ENCODE measurements at regions not wholly inside any gene's neighbourhood (a gene's known extent, or its start where the extent isn't known, plus 50 kb on each side); places are given as distances from the start of the nearest gene placed in this dataset.
A peak's percentile ranks its signal among the peaks of the same experiment; 100 is the strongest.

DNA sequence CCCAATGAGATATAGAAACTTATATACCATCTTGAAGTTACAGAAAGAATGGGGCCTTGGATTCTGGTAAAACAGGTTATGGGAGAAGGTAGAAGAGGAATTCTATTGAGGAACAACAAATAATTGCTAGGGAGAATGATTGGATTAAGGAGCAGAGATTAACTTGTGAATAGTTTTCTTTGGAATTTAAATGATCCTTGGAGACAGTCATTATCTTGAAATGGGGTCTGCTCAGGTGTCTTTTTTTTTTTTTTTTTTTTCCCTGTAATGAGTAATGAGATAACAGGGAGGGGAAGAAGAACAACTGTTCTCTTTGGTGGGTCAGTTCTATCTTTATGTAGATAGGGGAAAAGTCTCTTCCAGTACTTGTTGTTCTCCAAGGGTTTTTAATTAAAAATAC, 1406.0 kb downstream of the RPA4 start (continued):
- TF ChIP-seq ZNF219 (CRISPR knock-in tag; IDR thresholded peaks at IDR 0.05; ENCODE audit: borderline replicate concordance), result no peak
- TF ChIP-seq, protein P1, sequence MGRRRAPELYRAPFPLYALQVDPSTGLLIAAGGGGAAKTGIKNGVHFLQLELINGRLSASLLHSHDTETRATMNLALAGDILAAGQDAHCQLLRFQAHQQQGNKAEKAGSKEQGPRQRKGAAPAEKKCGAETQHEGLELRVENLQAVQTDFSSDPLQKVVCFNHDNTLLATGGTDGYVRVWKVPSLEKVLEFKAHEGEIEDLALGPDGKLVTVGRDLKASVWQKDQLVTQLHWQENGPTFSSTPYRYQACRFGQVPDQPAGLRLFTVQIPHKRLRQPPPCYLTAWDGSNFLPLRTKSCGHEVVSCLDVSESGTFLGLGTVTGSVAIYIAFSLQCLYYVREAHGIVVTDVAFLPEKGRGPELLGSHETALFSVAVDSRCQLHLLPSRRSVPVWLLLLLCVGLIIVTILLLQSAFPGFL (CRISPR knock-in tag; IDR thresholded peaks at IDR 0.05; ENCODE audit: borderline replicate concordance), result no peak

DNA sequence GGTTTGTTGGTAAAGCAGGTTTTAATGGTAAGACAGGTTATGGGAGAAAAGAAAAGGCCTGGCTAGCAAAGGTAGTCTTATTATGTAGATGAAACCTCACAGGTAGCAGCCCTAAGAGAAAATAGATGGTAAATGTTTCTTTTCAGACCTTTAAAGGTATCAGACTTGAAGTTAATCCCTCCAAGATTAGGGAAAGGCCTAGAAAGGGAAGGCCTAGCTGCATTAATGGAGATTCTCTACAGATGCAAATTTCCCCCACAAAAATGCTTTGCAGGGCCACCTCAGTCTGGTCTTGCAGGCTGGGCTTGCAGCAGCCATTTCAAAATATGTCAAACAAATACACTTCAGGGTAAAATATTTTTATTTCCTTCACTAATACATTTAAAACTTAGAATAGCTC, 1410.6 kb downstream of the RPA4 start:
- ATAC-seq (peak; percentile 63), DNase-seq (ENCODE audit: low spot score) (no peak)
- Mint-ChIP-seq H3K27me3 (ENCODE audit: low read depth) (no peaks in the 10 kb centered on the region), H3K9me3 (no peaks in the 10 kb centered on the region; the same call in 1 of the 2 replicates), H3K4me1 (peaks cover 56% of the 10 kb centered on the region), H3K4me3 (no peak overlapping the region), H3K27ac (peak overlapping the region; percentile 90), H3K36me3 (peaks cover 4% of the 10 kb centered on the region; the same call in 1 of the 2 replicates)
- CTCF ChIA-PET, result no interaction called here
- POLR2A ChIA-PET, result no interaction called here
- TF ChIP-seq NR3C1 (CRISPR knock-in tag; conservative IDR thresholded peaks at IDR 0.05; ENCODE audit: low read depth) (no peak), SMAD3 (CRISPR knock-in tag; IDR thresholded peaks at IDR 0.05; ENCODE audit: borderline replicate concordance) (no peak), NR1H2 (CRISPR knock-in tag; IDR thresholded peaks at IDR 0.05) (no peak), NFE2L1 (CRISPR knock-in tag; IDR thresholded peaks at IDR 0.05) (no peak), TEAD1 (CRISPR knock-in tag; IDR thresholded peaks at IDR 0.05) (no peak), TP53 (CRISPR knock-in tag; IDR thresholded peaks at IDR 0.05) (no peak), ZNF219 (CRISPR knock-in tag; IDR thresholded peaks at IDR 0.05; ENCODE audit: borderline replicate concordance) (no peak), ZNF423 (CRISPR knock-in tag; IDR thresholded peaks at IDR 0.05) (no peak), CREM (CRISPR knock-in tag; IDR thresholded peaks at IDR 0.05) (no peak)
- TF ChIP-seq, protein P2, sequence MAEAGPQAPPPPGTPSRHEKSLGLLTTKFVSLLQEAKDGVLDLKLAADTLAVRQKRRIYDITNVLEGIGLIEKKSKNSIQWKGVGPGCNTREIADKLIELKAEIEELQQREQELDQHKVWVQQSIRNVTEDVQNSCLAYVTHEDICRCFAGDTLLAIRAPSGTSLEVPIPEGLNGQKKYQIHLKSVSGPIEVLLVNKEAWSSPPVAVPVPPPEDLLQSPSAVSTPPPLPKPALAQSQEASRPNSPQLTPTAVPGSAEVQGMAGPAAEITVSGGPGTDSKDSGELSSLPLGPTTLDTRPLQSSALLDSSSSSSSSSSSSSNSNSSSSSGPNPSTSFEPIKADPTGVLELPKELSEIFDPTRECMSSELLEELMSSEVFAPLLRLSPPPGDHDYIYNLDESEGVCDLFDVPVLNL (CRISPR knock-in tag; IDR thresholded peaks at IDR 0.05; ENCODE audit: borderline replicate concordance, low read depth), result no peak

DNA sequence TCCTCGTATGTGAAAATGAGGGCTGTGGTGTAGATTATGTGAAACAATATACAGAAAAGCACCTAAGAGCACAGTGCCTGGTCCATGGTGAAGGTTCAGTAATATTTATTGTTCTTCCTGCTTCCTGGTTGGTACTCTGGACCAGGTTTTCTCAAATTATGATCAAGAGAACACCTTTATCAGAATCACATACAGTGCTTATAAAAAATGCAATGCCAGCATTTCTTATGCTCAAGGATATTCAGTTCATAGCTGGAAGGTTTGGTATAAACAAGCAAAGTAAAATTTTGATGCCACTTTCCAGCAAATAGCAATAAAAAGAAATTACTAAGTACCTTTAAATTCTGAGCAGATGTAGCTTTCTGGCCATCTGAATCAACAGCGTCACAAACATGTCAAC, 1412.4 kb downstream of the RPA4 start:
- no peak for ATAC-seq
- CTCF ChIA-PET, result no interaction called here

More for the DNA sequence above, 1412.4 kb downstream of the RPA4 start:
- no peak for TF ChIP-seq ZNF423 (CRISPR knock-in tag; IDR thresholded peaks at IDR 0.05)
- no peak for TF ChIP-seq ZNF121 (CRISPR knock-in tag; IDR thresholded peaks at IDR 0.05)
- TF ChIP-seq, protein P3, sequence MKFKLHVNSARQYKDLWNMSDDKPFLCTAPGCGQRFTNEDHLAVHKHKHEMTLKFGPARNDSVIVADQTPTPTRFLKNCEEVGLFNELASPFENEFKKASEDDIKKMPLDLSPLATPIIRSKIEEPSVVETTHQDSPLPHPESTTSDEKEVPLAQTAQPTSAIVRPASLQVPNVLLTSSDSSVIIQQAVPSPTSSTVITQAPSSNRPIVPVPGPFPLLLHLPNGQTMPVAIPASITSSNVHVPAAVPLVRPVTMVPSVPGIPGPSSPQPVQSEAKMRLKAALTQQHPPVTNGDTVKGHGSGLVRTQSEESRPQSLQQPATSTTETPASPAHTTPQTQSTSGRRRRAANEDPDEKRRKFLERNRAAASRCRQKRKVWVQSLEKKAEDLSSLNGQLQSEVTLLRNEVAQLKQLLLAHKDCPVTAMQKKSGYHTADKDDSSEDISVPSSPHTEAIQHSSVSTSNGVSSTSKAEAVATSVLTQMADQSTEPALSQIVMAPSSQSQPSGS (CRISPR knock-in tag; IDR thresholded peaks at IDR 0.05; ENCODE audit: borderline replicate concordance, low read depth), result no peak
- TF ChIP-seq, protein P4, sequence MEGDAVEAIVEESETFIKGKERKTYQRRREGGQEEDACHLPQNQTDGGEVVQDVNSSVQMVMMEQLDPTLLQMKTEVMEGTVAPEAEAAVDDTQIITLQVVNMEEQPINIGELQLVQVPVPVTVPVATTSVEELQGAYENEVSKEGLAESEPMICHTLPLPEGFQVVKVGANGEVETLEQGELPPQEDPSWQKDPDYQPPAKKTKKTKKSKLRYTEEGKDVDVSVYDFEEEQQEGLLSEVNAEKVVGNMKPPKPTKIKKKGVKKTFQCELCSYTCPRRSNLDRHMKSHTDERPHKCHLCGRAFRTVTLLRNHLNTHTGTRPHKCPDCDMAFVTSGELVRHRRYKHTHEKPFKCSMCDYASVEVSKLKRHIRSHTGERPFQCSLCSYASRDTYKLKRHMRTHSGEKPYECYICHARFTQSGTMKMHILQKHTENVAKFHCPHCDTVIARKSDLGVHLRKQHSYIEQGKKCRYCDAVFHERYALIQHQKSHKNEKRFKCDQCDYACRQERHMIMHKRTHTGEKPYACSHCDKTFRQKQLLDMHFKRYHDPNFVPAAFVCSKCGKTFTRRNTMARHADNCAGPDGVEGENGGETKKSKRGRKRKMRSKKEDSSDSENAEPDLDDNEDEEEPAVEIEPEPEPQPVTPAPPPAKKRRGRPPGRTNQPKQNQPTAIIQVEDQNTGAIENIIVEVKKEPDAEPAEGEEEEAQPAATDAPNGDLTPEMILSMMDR (IDR thresholded peaks at IDR 0.05), result no peak
- TF ChIP-seq, protein P5, sequence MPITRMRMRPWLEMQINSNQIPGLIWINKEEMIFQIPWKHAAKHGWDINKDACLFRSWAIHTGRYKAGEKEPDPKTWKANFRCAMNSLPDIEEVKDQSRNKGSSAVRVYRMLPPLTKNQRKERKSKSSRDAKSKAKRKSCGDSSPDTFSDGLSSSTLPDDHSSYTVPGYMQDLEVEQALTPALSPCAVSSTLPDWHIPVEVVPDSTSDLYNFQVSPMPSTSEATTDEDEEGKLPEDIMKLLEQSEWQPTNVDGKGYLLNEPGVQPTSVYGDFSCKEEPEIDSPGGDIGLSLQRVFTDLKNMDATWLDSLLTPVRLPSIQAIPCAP (CRISPR knock-in tag; IDR thresholded peaks at IDR 0.05), result no peak
- no peak for TF ChIP-seq CREM (CRISPR knock-in tag; IDR thresholded peaks at IDR 0.05)
- no peak for TF ChIP-seq ZNF232 (CRISPR knock-in tag; IDR thresholded peaks at IDR 0.05)
- no peak for TF ChIP-seq SOX15 (CRISPR knock-in tag; IDR thresholded peaks at IDR 0.05)
- no peak for TF ChIP-seq TCF7 (CRISPR knock-in tag; IDR thresholded peaks at IDR 0.05; ENCODE audit: low read depth)
- TF ChIP-seq NFATC4 (CRISPR knock-in tag; IDR thresholded peaks at IDR 0.05), result no peak
- TF ChIP-seq TEAD1 (CRISPR knock-in tag; IDR thresholded peaks at IDR 0.05), result no peak
- no peak for TF ChIP-seq GABPB1 (CRISPR knock-in tag; IDR thresholded peaks at IDR 0.05)
- TF ChIP-seq, protein P6, sequence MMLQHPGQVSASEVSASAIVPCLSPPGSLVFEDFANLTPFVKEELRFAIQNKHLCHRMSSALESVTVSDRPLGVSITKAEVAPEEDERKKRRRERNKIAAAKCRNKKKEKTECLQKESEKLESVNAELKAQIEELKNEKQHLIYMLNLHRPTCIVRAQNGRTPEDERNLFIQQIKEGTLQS (CRISPR knock-in tag; conservative IDR thresholded peaks at IDR 0.05), result no peak
- TF ChIP-seq, protein P7, sequence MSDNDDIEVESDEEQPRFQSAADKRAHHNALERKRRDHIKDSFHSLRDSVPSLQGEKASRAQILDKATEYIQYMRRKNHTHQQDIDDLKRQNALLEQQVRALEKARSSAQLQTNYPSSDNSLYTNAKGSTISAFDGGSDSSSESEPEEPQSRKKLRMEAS (CRISPR knock-in tag; IDR thresholded peaks at IDR 0.05), result no peak
- no peak for TF ChIP-seq FOXJ3 (CRISPR knock-in tag; IDR thresholded peaks at IDR 0.05; ENCODE audit: borderline replicate concordance)
- H3K4me1 Mint-ChIP-seq, result peaks cover 39% of the 10 kb centered on the region
- peaks cover 9% of the 10 kb centered on the region for H3K9me3 Mint-ChIP-seq
- H3K4me3 Mint-ChIP-seq, result no peak overlapping the region
- no peak overlapping the region for H3K27ac Mint-ChIP-seq
- DNase-seq (ENCODE audit: low spot score), result no peak
- POLR2A ChIA-PET, result no interaction called here
- peaks cover 17% of the 10 kb centered on the region for H3K36me3 Mint-ChIP-seq
- no peaks in the 10 kb centered on the region; the same call in 1 of the 2 replicates for H3K27me3 Mint-ChIP-seq (ENCODE audit: low read depth)
